Neuronal stem cell (in vitro differentiated cells): ENCODE measurements at regions not wholly inside any gene's neighbourhood (a gene's known extent, or its start where the extent isn't known, plus 50 kb on each side); places are given as distances from the start of the nearest gene placed in this dataset.

ENCODE experiments used
- DNase-seq: peaks from one replicate; pipeline ENCODE4 v3.0.0-alpha.2; 2013; ENCODE audit warnings: low spot score
- H2AFZ ChIP-seq: one replicate; pipeline ENCODE4 v1.6.1; 2013; ENCODE audit warnings: mild to moderate bottlenecking, low read length, inconsistent platforms
- H2AK5ac ChIP-seq: 2 replicates; pipeline ENCODE4 v1.6.1; 2013; ENCODE audit warnings: low read depth, mild to moderate bottlenecking, inconsistent platforms, low read length, moderate library complexity, mixed read lengths
- H2BK120ac ChIP-seq: 2 replicates; pipeline ENCODE4 v1.6.1; 2013; ENCODE audit warnings: low read depth, mild to moderate bottlenecking, inconsistent platforms, low read length, moderate library complexity, mixed read lengths
- H2BK12ac ChIP-seq: one replicate; pipeline ENCODE4 v1.6.1; 2013; ENCODE audit warnings: low read length, inconsistent platforms
- H2BK15ac ChIP-seq: 2 replicates; pipeline ENCODE4 v1.6.1; 2013; ENCODE audit warnings: mild to moderate bottlenecking, low read length, inconsistent platforms, mixed read lengths
- H2BK5ac ChIP-seq: one replicate; pipeline ENCODE4 v1.6.1; 2013; ENCODE audit warnings: inconsistent platforms, mild to moderate bottlenecking, low read length, moderate library complexity
- H3K14ac ChIP-seq: one replicate; pipeline ENCODE4 v1.6.1; 2013; ENCODE audit warnings: low read length, inconsistent platforms
- H3K18ac ChIP-seq: 2 replicates; pipeline ENCODE4 v1.6.1; 2013; ENCODE audit warnings: low read length, inconsistent platforms
- H3K23ac ChIP-seq: 2 replicates; pipeline ENCODE4 v1.6.1; 2013; ENCODE audit warnings: low read depth, mild to moderate bottlenecking, mixed read lengths, low read length, inconsistent platforms; ENCODE audit not compliant: poor library complexity
- H3K27ac ChIP-seq: replicated peaks from 3 replicates; pipeline ENCODE4 v1.5.1; 2013; ENCODE audit warnings: low read length, inconsistent platforms
- H3K27me3 ChIP-seq, 3 experiments: 2 replicates each; pipeline ENCODE4 v1.6.1; 2013; ENCODE audit warnings: low read length in 3 of 3, mild to moderate bottlenecking in 2 of 3, inconsistent platforms in 1 of 3, low read depth in 1 of 3, mixed read lengths in 1 of 3, moderate library complexity in 1 of 3; ENCODE audit not compliant: control insufficient read depth in 3 of 3, insufficient read depth in 3 of 3
- H3K36me3 ChIP-seq, 2 donors: replicated peaks in 1 of 2; 2 replicates each; pipeline ENCODE4 v1.6.1; 2013; ENCODE audit warnings: low read length in 2 of 2; ENCODE audit not compliant: control insufficient read depth in 2 of 2, insufficient read depth in 2 of 2
- H3K4ac ChIP-seq: 2 replicates; pipeline ENCODE4 v1.6.1; 2013; ENCODE audit warnings: inconsistent platforms, mild to moderate bottlenecking, low read length, moderate library complexity
- H3K4me1 ChIP-seq, 2 donors: 1 replicate in 1 of 2; 2 replicates in 1 of 2; pipeline ENCODE4 v1.6.1; 2013; ENCODE audit warnings: low read length in 2 of 2, low read depth in 1 of 2; ENCODE audit not compliant: control insufficient read depth in 2 of 2, insufficient read depth in 1 of 2
- H3K4me2 ChIP-seq: one replicate; pipeline ENCODE4 v1.6.1; 2013; ENCODE audit warnings: mild to moderate bottlenecking, low read length, inconsistent platforms; ENCODE audit not compliant: insufficient read depth, poor library complexity, severe bottlenecking
- H3K4me3 ChIP-seq, 2 donors: 2 replicates each; pipeline ENCODE4 v1.5.1; 2013; ENCODE audit warnings: low read length in 2 of 2, mild to moderate bottlenecking in 2 of 2, inconsistent platforms in 1 of 2, moderate library complexity in 1 of 2
- H3K79me1 ChIP-seq: one replicate; pipeline ENCODE4 v1.6.1; 2013; ENCODE audit warnings: low read depth, mild to moderate bottlenecking, inconsistent platforms, low read length, moderate library complexity
- H3K9ac ChIP-seq: one replicate; pipeline ENCODE4 v1.6.1; 2013; ENCODE audit warnings: mild to moderate bottlenecking, low read depth, low read length, inconsistent platforms; ENCODE audit not compliant: poor library complexity
- H3K9me3 ChIP-seq, 2 donors: replicated peaks in 1 of 2; 2 replicates each; pipeline versions ENCODE3 to v1.6.1; 2013; ENCODE audit warnings: low read length in 2 of 2, mild to moderate bottlenecking in 2 of 2, inconsistent platforms in 1 of 2, low read depth in 1 of 2, mixed read lengths in 1 of 2, moderate library complexity in 1 of 2; ENCODE audit not compliant: control insufficient read depth in 2 of 2, insufficient read depth in 1 of 2
- H4K8ac ChIP-seq: one replicate; pipeline ENCODE4 v1.6.1; 2013; ENCODE audit warnings: low read depth, mild to moderate bottlenecking, inconsistent platforms, low read length, moderate library complexity
- H4K91ac ChIP-seq: one replicate; pipeline ENCODE4 v1.6.1; 2013; ENCODE audit warnings: low read length, low read depth, mild to moderate bottlenecking, inconsistent platforms; ENCODE audit not compliant: poor library complexity
- WGBS, 2 donors: extraction: QIAGEN DNeasy Blood & Tissue Kit; methylation state at CpG; one replicate each; pipeline ENCODE4 v1.1.7; 2013; ENCODE audit warnings: missing lambda C conversion rate in 2 of 2, mixed read lengths in 1 of 2; ENCODE audit not compliant: insufficient read length in 2 of 2, insufficient replicate concordance in 1 of 2; ENCODE audit errors: extremely low coverage in 2 of 2; 5-methylcytosine and 5-hydroxymethylcytosine counted together

DNA sequence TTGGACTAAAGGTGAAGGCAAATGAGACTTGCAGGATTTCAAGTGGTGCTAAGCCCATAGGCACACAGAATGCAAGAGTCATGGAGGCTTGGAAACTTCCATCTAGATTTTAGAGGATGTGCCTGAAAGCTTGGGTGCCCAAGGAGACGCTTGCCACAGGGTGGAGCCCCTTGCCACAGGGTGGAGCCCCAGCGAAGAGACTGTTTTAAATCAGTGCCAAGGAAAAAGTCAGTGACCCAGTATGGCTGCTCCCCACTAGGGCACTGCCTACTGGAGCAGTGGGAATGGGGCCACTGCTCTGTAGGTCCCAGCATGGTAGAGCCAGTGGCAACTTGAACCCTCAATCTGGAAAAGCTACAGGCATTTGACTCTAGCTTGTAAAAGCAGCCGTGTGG is 794.2 kb upstream of the LCORL start:
- Histone ChIP-seq H3K27me3 (no peaks in the 10 kb centered on the region), H2BK15ac (no peak overlapping the region), H3K79me1 (no peaks in the 10 kb centered on the region), H2BK12ac (no peak overlapping the region), H3K18ac (no peak overlapping the region), H2BK120ac (no peak overlapping the region), H3K9me3 (peaks cover 0 to 6% of the 10 kb centered on the region in 2 donors), H2AK5ac (no peak overlapping the region), H3K27ac (no peak overlapping the region), H4K91ac (no peak overlapping the region), H3K4me2 (no peak overlapping the region), H3K23ac (no peak overlapping the region), H3K36me3 (no peaks in the 10 kb centered on the region), H4K8ac (no peak overlapping the region), H2BK5ac (no peak overlapping the region), H3K4me1 (no peaks in the 10 kb centered on the region), H3K4me3 (no peak overlapping the region), H2AFZ (no peak overlapping the region), H3K9ac (no peak overlapping the region), H3K14ac (no peak overlapping the region), H3K4ac (no peak overlapping the region)
- DNase-seq, result no peak
- no CpG with 5 or more reads among the region's 3 CpGs for WGBS, 2 donors

DNA sequence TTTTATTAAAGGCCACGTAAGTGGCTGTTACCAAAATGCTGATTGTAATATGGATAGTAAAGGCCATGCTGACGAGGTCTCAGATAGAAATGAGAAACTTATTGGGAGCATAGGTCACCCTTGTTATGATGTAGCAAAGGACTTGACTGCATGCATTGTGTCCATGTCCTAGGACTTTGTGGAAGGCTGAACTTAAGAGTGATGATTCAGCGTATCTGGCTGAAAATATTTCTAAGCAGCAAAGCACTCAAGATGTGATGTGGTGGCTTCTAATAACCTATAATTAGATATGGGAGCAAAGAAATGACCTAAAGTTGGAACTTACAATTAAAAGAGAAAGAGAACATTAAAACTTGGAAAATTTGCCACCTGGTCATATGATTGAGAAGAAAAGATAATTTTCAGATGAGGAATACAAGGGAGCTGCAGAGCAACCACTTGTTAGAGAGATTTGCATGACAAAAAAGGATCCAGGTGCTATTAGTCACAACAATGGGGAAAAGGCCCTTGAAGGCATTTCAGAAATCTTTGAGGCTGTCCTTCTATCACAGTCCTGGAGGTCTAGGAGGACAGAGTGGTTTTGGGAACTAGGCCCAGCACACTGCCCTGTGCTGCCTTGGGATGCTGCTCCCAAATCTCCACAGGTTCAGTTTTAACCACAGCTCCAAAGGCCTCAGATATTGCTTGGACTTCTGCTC is 793.7 kb upstream of the LCORL start:
- Histone ChIP-seq H3K4ac (no peak overlapping the region), H3K27me3 (no peaks in the 10 kb centered on the region), H2AK5ac (no peak overlapping the region), H4K91ac (no peak overlapping the region), H3K36me3 (no peaks in the 10 kb centered on the region), H2BK12ac (no peak overlapping the region), H3K14ac (no peak overlapping the region), H3K9ac (no peak overlapping the region), H3K18ac (no peak overlapping the region), H2AFZ (no peak overlapping the region), H3K27ac (no peak overlapping the region), H3K4me2 (no peak overlapping the region), H2BK15ac (no peak overlapping the region), H3K4me1 (no peaks in the 10 kb centered on the region), H3K9me3 (peaks cover 0 to 6% of the 10 kb centered on the region in 2 donors), H3K23ac (no peak overlapping the region), H4K8ac (no peak overlapping the region), H2BK120ac (no peak overlapping the region), H2BK5ac (no peak overlapping the region), H3K4me3 (no peak overlapping the region), H3K79me1 (no peaks in the 10 kb centered on the region)
- no peak for DNase-seq
- WGBS, 2 donors, result no CpG with 5 or more reads among the region's 3 CpGs

DNA sequence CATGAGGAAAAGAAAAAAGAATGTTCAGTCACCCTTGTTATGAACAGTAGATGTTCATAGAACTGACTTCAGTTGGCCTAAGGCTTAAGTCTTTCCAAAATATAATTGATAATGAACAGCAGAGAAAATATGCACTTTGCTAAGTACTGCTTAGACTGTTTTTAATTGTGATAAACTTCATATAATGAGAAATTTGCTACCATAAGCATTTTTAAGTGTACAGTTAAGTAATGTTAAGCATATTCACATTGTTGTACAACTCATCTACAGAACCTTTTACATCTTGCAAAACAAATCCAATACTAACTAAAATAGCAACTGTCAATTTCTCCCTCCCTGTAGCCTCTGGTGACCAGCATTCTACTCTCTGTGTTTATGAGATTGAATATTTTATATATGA is 792.2 kb upstream of the LCORL start:
- Histone ChIP-seq H3K4me1 (no peaks in the 10 kb centered on the region), H2BK120ac (no peak overlapping the region), H3K18ac (no peak overlapping the region), H3K27ac (no peak overlapping the region), H2BK12ac (no peak overlapping the region), H3K27me3 (no peaks in the 10 kb centered on the region), H3K4me3 (no peak overlapping the region), H3K36me3 (no peaks in the 10 kb centered on the region), H3K79me1 (no peaks in the 10 kb centered on the region), H3K4ac (no peak overlapping the region), H4K91ac (no peak overlapping the region), H2AFZ (no peak overlapping the region), H2BK15ac (no peak overlapping the region), H2AK5ac (no peak overlapping the region), H3K9ac (no peak overlapping the region), H3K9me3 (peaks cover 0 to 6% of the 10 kb centered on the region in 2 donors), H2BK5ac (no peak overlapping the region), H3K14ac (no peak overlapping the region), H4K8ac (no peak overlapping the region), H3K4me2 (no peak overlapping the region), H3K23ac (no peak overlapping the region)
- DNase-seq, result no peak

DNA sequence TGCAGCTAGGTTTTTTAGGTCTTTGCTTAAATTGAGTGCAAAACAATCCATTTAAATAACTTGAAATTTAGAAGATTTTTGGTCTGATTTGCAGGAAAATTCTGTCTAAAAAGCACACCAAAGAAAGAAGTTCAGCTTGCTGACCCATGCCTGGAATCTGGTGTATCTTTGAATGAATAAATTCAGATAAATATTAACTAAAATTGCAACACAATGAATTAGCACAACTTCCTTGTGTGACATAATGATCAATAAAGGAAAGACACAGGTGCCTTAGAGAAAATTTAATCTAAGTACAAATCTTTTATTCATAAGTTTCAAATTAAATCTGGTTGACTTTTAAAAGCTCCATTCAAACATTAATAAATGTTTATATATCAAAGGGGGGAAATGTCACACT is 791.5 kb upstream of the LCORL start:
- Histone ChIP-seq H3K9me3 (peaks cover 0 to 6% of the 10 kb centered on the region in 2 donors), H3K9ac (no peak overlapping the region), H2BK5ac (no peak overlapping the region), H3K27ac (no peak overlapping the region), H3K79me1 (no peaks in the 10 kb centered on the region), H4K8ac (no peak overlapping the region), H3K4me3 (no peak overlapping the region), H3K14ac (no peak overlapping the region), H3K4ac (no peak overlapping the region), H3K4me1 (no peaks in the 10 kb centered on the region), H2AK5ac (no peak overlapping the region), H4K91ac (no peak overlapping the region), H2BK12ac (no peak overlapping the region), H3K27me3 (no peaks in the 10 kb centered on the region), H2AFZ (no peak overlapping the region), H2BK120ac (no peak overlapping the region), H3K23ac (no peak overlapping the region), H3K36me3 (no peaks in the 10 kb centered on the region), H2BK15ac (no peak overlapping the region), H3K4me2 (no peak overlapping the region), H3K18ac (no peak overlapping the region)
- no peak for DNase-seq
